ENCODE measurements at regions not wholly inside any gene's neighbourhood (a gene's known extent, or its start where the extent isn't known, plus 50 kb on each side); places are given as distances from the start of the nearest gene placed in this dataset.

DNA sequence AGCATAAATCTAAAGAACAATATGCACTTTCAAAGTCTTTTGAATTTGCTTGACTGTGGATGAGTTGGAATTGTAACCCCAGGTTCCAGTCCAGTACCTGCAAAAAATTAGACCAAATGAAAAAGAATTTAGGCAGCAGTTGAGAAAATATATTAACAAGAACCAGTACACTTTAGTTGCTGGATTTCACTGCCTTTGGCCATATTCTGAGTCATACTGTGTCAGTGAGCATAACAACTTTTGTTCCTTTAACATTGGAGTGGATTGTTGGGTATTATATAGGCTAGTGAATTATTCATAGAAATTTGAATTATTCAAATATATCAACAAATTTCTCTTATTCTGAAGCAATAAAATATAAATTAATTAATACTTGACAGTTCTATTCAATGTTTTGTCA lies 101.5 kb upstream of the SMAD1 start:
- TF ChIP-seq CTCF (IDR thresholded peaks at IDR 0.05 in 8 of 11, conservative IDR thresholded peaks at IDR 0.05 in 3 of 11): no peak
- no peak for TF ChIP-seq POLR2A (IDR thresholded peaks at IDR 0.05)
